ENCODE measurements at regions not wholly inside any gene's neighbourhood (a gene's known extent, or its start where the extent isn't known, plus 50 kb on each side); places are given as distances from the start of the nearest gene placed in this dataset.

- Histone ChIP-seq H2AFZ (ENCODE audit: control insufficient read depth, low read depth, low read length) (no peak overlapping the region), H3K79me2 (ENCODE audit: control insufficient read depth, insufficient read depth, low read length) (no peaks in the 10 kb centered on the region), H3K9me3 (replicated peaks; ENCODE audit: control insufficient read depth, insufficient read depth, low read length) (no peaks in the 10 kb centered on the region), H4K20me1 (ENCODE audit: control insufficient read depth, insufficient read depth) (no peaks in the 10 kb centered on the region), H3K27me3 (replicated peaks in 1 of 2; ENCODE audit: control insufficient read depth in 2 of 2, insufficient read depth in 2 of 2, low read length in 1 of 2) (no peaks in the 10 kb centered on the region), H3K4me1 (ENCODE audit: control insufficient read depth, insufficient read depth, low read length) (no peaks in the 10 kb centered on the region), H3K4me2 (ENCODE audit: control insufficient read depth, insufficient read depth) (no peak overlapping the region), H3K4me3 (no peak overlapping the region), H3K9ac (ENCODE audit: control insufficient read depth, insufficient read depth, low read length) (no peak overlapping the region), H3K27ac (ENCODE audit: control insufficient read depth, insufficient read depth) (no peak overlapping the region), H3K36me3 (ENCODE audit: control insufficient read depth in 2 of 2, insufficient read depth in 2 of 2, low read length in 1 of 2) (no peaks in the 10 kb centered on the region)
- TF ChIP-seq YY1 (IDR thresholded peaks at IDR 0.05; ENCODE audit: low read depth, low read length), result no peak
- no peak for TF ChIP-seq IRF5 (IDR thresholded peaks at IDR 0.05; ENCODE audit: borderline replicate concordance)
- TF ChIP-seq MLLT1 (IDR thresholded peaks at IDR 0.05), result no peak
- TF ChIP-seq ESRRA (IDR thresholded peaks at IDR 0.05; ENCODE audit: low read length), result no peak
- TF ChIP-seq GATAD2B (conservative IDR thresholded peaks at IDR 0.05; ENCODE audit: low read depth), result no peak
- TF ChIP-seq CTCF (IDR thresholded peaks at IDR 0.05 in 2 of 3, conservative IDR thresholded peaks at IDR 0.05 in 1 of 3; ENCODE audit: control insufficient read depth in 2 of 3, extremely low read depth in 1 of 3, insufficient read depth in 1 of 3, low read depth in 3 of 3, low read length in 3 of 3), result no peak
- no peak for TF ChIP-seq IRF4 (IDR thresholded peaks at IDR 0.05; ENCODE audit: low read depth, low read length)
- TF ChIP-seq ZBED1 (IDR thresholded peaks at IDR 0.05; ENCODE audit: borderline replicate concordance), result no peak
- TF ChIP-seq BCLAF1 (IDR thresholded peaks at IDR 0.05), result no peak
- TF ChIP-seq BCL11A (IDR thresholded peaks at IDR 0.05; ENCODE audit: low read depth, low read length), result no peak
- TF ChIP-seq E4F1 (IDR thresholded peaks at IDR 0.05; ENCODE audit: borderline replicate concordance, partially characterized antibody), result no peak
- 48% methylated on average over 7 of the region's 7 CpGs for WGBS (ENCODE audit: insufficient coverage, insufficient replicate concordance, low lambda C conversion rate, missing lambda C conversion rate)
- SMC1A ChIA-PET (ENCODE audit: uncharacterized antibody, unreplicated experiment), result interaction anchor here (0.5 kb wide), 1 partner anchor 1903 kb away, joined by 3 read pairs; no protein-coding TSS in a partner anchor
- ATAC-seq (no peak), FAIRE-seq (no peak), DNase-seq (ENCODE audit: low read depth, low spot score) (no peak)
- RAD21 ChIA-PET (ENCODE audit: unreplicated experiment), result interaction anchor here (1.1 kb wide), 1 partner anchor 15 kb away, joined by 3 read pairs; no protein-coding TSS in a partner anchor
- POLR2A ChIA-PET, result no interaction called here
- CTCF ChIA-PET, result interaction anchor here (1.7 kb wide), 1 partner anchor 15 kb away, joined by 4 read pairs; no protein-coding TSS in a partner anchor
- in situ Hi-C loops (cut with MboI) (no loop called here), intact Hi-C loops (cut with micrococcal nuclease; ENCODE audit: unreplicated experiment) (no loop called here)
- no TSS peak for BruUV-seq (replicated peaks)
Measured at GRCh38 chr12:13376610-13377373, 180.3 kb downstream of the EMP1 start.

All from GM12878 (cell line).